Pulmonary artery endothelial cell (primary cell): ENCODE measurements at regions not wholly inside any gene's neighbourhood (a gene's known extent, or its start where the extent isn't known, plus 50 kb on each side); places are given as distances from the start of the nearest gene placed in this dataset.
"Not testable (repeated sequence)": the region's sequence is repeated elsewhere in the genome, so short reads cannot be mapped to it uniquely, and the experiment has no call there.

ENCODE experiments used
- DNase-seq: peaks from one replicate; pipeline ENCODE4 v3.0.0-alpha.2; 2011; ENCODE audit warnings: low read depth, low spot score

DNA sequence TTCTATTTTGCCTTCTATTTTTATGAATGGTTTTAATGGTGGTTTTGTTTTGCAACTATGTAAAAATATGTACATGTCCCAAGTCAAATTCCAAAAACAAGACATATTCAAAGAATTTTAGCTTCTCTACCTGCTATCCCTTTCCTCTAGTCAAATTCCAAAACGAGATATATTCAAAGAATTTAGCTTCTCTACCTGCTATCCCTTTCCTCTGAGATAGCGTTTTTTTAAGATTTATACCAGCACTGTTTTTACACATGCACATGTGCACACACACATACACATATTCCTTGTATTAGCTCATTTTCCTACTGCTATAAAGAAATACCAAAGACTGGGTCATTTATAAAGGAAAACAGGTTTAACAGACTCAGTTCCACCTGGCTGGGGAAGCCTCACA is 199.1 kb upstream of the ARL4C start:
- no peak for DNase-seq

DNA sequence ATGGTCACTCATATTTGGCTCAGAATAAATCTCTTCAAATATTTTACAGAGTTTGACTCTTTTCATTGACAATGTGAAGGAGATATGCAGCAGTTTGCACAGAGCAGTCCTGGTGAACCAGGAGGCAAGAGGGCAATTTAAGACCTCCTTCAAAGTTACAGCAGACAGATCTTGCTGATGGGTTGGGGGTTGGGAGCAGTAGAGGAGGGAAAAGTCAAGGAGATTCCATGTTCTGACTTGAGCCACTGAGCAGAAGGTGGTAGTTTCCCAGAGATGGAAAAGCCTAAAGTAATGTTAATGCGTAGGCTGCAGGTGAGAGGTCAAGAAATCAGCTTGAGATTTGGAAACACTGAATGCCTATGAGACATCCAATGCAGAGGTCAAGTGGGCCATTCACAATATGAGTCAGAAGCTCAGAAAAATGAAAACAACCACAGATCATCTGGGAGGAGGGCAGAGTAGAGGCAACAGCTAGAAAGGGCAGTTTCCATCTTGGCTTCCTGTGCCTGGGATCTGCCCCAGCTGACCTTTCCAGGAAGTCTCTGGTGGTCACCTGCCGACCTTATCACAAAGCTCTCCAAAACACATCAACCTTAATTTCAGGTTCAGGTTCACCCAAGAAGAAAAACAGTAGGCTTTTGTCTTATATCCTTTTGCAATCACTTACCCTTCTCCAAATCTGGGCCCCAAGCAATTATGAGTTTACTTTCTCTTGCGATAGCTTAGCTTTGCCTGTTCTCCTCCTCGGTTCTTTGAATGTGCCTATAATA is 197.5 kb upstream of the ARL4C start:
- DNase-seq, result peak; percentile 80

- not testable (repeated sequence) for DNase-seq
Observed at GRCh38 chr2:234693681-234694190, 196.9 kb upstream of the ARL4C start.

- DNase-seq, result not testable (repeated sequence)
Observed at GRCh38 chr2:234693191-234693590, 196.3 kb upstream of the ARL4C start.

GRCh38 chr2:234691968-234692955 is 195.4 kb upstream of the ARL4C start:
- DNase-seq, result no peak

DNA sequence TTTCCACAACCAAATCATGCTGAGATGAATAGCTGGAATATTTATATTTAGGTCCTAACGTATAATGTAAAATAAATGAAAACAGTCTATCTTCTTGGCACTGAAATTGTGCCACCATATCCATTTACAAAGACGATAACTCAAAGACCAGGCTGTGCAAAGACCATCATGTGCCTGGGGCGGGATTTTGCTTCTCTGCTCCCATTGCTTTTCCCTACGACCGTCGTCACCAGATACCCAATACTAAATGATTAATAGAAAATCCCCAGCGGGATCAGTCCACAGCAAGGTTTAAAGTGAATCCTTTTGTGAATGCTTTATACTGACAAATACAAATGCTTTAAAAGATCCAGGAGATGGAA is 194.3 kb upstream of the ARL4C start:
- DNase-seq, result no peak

GRCh38 chr2:234690569-234691213 is 193.8 kb upstream of the ARL4C start:
- peak; percentile 71 for DNase-seq

- no peak for DNase-seq
Observed at GRCh38 chr2:234689911-234690379, 193.1 kb upstream of the ARL4C start.

GRCh38 chr2:234687718-234688475 is 191.0 kb upstream of the ARL4C start:
- no peak for DNase-seq

DNA sequence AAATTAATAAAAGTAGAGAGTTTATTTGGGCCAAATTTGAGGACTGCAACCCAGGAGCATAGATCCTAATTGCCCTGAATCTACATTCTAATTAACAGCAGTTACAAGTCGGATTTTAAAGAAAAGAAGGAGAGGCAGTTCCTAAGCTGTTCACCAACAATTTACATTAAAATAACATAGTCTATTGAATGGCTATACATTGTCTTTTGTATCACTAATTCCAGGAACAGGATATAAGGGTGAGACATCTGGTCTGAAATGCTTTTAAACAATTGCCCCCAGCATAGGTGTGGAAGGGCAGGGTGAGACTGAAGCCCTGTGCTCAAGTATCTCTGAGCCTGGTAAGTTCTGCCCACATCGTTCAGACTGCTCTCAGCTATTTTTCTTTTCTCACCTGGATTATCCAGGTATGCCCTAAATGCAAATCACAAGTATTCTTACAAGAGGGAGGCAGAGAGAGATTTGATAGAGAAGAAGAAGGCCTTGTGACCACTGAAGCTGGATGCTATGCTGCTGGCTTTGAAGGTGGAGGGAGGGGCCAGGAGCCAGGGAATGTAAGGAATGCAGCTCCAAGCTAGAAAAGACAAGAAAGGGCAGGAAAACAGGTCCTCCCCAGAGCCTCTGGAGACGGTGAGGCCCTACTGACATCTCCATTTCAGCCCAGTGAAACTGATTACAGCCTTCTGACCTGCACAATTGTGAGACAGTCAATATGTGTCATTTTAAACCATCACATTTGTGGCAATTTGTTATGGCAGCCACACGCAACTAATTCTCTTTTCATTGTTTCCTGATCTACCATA is 189.4 kb upstream of the ARL4C start:
- DNase-seq, result no peak

GRCh38 chr2:234684466-234684865 is 187.6 kb upstream of the ARL4C start:
- DNase-seq, result no peak

DNA sequence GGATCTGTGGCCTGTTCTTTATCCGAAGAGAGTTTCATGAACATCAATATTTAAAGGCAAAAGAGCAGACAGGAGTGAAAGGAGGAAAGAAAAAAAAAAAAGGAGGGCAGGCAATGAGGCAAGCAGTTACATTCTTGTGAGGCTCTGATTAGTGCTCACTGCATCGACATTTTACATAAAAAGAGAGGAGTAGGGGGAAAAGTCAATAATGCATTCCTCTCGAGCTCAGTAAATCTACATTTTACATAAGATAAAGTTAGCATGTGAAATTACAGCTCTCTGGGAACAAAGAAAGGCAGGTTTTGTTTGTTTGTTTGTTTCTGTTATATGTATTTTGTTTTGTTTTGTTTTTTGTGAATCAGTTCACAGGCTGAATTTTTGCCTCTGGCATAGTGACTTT is 187.1 kb upstream of the ARL4C start:
- DNase-seq, result no peak

DNA sequence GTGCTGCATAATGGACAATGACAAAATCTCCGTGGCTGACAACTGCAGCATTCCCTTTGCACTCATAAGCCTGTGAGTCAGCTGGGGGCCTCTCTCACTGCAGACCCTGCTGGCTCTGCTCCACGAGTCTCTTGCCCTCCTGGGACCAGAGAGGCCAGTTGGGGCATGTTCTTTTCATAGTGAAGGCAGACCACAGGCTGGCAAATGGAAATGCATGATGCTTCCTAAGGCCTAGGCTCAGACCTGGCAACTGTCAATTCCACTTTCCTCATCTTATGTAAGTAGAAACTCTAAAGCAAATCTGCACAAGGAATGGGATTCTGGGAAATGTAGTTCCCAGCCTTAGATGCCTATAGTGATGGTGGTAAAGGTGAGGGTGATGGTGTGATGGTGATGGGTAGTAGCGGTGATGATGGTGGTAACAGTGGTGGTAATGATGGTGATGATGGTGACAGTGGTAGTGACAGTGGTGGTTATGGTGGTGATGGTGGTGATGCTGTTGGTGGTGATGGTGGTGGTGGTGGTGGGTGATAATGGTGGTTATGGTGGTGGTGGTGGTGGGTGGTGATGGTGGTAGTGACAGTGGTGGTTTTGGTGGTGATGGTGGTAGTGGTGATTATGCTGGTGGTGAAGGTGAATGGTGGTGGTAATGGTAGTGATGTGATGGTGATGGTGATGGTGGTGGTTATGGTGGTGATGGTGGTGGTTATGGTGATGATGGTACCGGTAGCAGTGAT is 185.8 kb upstream of the ARL4C start:
- DNase-seq, result no peak

GRCh38 chr2:234680688-234681619 is 184.1 kb upstream of the ARL4C start:
- DNase-seq, result no peak

- peak; percentile 77 for DNase-seq
Observed at GRCh38 chr2:234679741-234680687, 183.1 kb upstream of the ARL4C start.

DNA sequence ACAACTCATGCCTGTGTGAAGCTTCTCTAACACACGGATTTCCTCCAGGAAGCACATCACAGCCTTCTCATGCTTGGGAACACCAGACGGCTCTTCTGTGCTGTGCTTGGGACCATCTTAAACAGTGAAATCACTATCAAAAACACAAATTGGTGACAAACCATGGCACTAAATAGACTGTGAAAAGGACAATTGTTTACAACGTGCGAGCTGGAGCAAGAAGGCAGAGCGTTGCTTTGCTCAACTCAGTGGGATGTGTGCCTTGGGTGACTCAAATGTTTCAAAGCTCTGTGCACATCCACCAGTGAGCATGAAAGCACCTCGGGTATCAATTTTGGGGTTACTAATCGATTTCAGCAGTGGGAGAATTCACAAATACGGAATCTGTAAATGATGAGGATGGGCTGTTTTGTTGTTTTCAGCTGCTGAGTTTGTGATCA is 182.4 kb upstream of the ARL4C start:
- DNase-seq, result no peak

- no peak for DNase-seq
Observed at GRCh38 chr2:234678711-234679110, 181.8 kb upstream of the ARL4C start.
